ENCODE measurements at regions not wholly inside any gene's neighbourhood (a gene's known extent, or its start where the extent isn't known, plus 50 kb on each side); places are given as distances from the start of the nearest gene placed in this dataset.
"Not testable (repeated sequence)": the region's sequence is repeated elsewhere in the genome, so short reads cannot be mapped to it uniquely, and the experiment has no call there.

DNA sequence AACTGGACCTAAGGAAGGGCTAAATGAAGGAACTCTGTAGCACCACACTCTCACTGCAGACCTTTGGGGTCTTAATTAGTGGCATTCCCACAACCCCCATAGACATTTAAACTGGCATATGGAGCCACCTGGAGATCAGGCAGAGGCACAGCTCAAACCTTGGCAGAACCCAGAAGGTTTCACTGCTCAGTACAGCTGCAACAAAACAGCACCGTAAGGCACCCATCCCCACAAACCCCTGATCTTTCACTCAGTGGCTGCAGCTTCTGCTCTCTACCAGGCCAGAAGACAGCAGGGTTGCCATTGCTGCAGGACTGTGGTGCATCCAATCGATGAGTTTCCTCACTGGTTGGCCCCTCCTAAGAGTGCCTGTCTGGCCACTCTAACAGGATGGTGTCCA lies 361.6 kb upstream of the VRK2 start:
- Histone ChIP-seq H3K4me1 (ENCODE audit: control insufficient read depth, insufficient read depth, low read length) (no peaks in the 10 kb centered on the region), H3K4me3 (ENCODE audit: low read length) (no peak overlapping the region), H3K27me3 (ENCODE audit: control insufficient read depth, insufficient read depth, low read length) (no peaks in the 10 kb centered on the region), H3K36me3 (ENCODE audit: control insufficient read depth, insufficient read depth, low read length) (no peaks in the 10 kb centered on the region), H3K27ac (ENCODE audit: low read length) (no peak overlapping the region), H3K9me3 (replicated peaks; ENCODE audit: control insufficient read depth, low read depth, low read length) (no peaks in the 10 kb centered on the region)
- no peak for DNase-seq
- WGBS (ENCODE audit: insufficient coverage): 88% methylated on average over 2 of the region's 2 CpGs

DNA sequence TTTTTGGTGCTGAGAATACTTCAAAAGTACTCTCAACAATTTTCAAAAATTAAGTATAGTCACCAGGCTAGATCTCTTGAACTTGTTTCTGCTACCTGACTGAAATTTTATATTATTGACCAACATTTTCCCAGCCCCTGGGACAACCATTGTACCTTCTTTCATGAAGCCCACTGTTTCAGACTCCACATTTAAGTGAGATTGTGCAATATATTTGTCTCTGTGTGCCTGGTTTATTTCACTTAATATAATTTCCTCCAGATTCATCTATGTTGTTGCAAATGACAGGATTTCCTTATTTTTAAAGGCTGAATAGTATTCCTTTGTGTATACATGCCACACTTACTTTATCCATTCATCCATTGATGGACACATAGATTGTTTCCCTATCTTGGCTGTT lies 354.2 kb upstream of the VRK2 start:
- H3K27me3 ChIP-seq (ENCODE audit: control insufficient read depth, insufficient read depth, low read length): no peaks in the 10 kb centered on the region
- H3K4me3 ChIP-seq (ENCODE audit: low read length): no peak overlapping the region
- no peak for DNase-seq
- no peaks in the 10 kb centered on the region for H3K36me3 ChIP-seq (ENCODE audit: control insufficient read depth, insufficient read depth, low read length)
- no peaks in the 10 kb centered on the region for H3K4me1 ChIP-seq (ENCODE audit: control insufficient read depth, insufficient read depth, low read length)
- no peak overlapping the region for H3K27ac ChIP-seq (ENCODE audit: low read length)
- no peaks in the 10 kb centered on the region for H3K9me3 ChIP-seq (replicated peaks; ENCODE audit: control insufficient read depth, low read depth, low read length)

DNA sequence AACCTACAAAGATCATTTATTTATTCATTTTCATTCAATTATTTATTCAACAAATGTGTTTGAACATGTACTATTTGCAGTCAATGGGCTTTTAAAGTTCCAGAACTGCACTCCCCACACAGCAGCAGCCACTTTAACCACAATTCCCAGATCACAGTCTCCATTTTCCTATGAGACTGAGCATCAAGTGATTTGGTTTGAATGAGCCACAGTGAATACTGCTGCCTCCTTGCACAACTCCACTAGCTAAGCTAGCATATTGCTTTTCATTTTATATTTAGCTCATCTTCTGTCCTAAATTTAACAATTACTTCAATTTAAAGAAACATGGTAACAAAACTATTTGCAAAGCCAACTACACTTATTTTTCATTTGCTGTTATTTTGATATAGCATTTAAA lies 353.4 kb upstream of the VRK2 start:
- Histone ChIP-seq H3K9me3 (replicated peaks; ENCODE audit: control insufficient read depth, low read depth, low read length) (no peaks in the 10 kb centered on the region), H3K4me3 (ENCODE audit: low read length) (no peak overlapping the region), H3K36me3 (ENCODE audit: control insufficient read depth, insufficient read depth, low read length) (no peaks in the 10 kb centered on the region), H3K4me1 (ENCODE audit: control insufficient read depth, insufficient read depth, low read length) (no peaks in the 10 kb centered on the region), H3K27me3 (ENCODE audit: control insufficient read depth, insufficient read depth, low read length) (no peaks in the 10 kb centered on the region), H3K27ac (ENCODE audit: low read length) (no peak overlapping the region)
- DNase-seq: no peak

DNA sequence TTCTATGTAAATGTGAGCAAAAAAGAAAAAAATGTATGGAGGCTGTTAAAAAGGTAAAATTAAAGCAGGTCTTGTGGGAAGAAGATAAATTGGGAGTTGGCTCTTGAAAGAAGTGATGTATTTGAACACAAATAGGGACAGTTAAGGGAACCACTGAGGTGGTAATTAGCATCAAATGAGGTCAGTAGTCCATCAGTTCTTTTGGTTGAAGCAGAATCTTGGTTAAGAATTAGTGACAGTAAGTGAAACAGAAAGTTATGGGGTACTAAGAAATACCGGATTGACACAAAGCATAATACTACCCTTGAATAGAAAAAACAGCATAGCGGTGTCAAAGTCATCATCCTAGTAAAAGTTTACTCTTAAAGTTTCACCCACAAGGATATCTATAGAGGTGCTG lies 352.6 kb upstream of the VRK2 start:
- Histone ChIP-seq H3K9me3 (replicated peaks; ENCODE audit: control insufficient read depth, low read depth, low read length) (no peaks in the 10 kb centered on the region), H3K4me1 (ENCODE audit: control insufficient read depth, insufficient read depth, low read length) (no peaks in the 10 kb centered on the region), H3K27ac (ENCODE audit: low read length) (no peak overlapping the region), H3K27me3 (ENCODE audit: control insufficient read depth, insufficient read depth, low read length) (no peaks in the 10 kb centered on the region), H3K4me3 (ENCODE audit: low read length) (no peak overlapping the region), H3K36me3 (ENCODE audit: control insufficient read depth, insufficient read depth, low read length) (no peaks in the 10 kb centered on the region)
- no peak for DNase-seq
- no CpG with 5 or more reads among the region's 2 CpGs for WGBS (ENCODE audit: insufficient coverage)

DNA sequence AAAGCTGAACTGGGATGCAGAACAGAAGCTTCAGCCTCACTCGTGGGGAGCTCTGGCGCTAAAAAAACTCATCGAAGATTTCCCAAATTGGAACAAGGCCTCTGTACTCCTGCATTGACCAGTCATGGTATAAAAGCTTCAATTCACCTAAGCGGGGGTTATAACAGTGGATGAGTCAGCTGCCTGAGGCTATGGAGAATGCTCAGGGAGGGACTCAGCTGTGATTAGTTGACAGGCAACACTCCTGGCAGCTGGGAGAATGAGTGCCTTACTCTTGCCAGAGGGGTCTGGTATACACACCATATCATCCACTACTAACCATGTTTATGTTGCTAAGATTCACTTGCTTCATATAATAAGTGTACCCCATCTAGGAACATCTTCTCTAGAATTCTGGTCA lies 350.6 kb upstream of the VRK2 start:
- H3K36me3 ChIP-seq (ENCODE audit: control insufficient read depth, insufficient read depth, low read length): no peaks in the 10 kb centered on the region
- no peaks in the 10 kb centered on the region for H3K9me3 ChIP-seq (replicated peaks; ENCODE audit: control insufficient read depth, low read depth, low read length)
- no peaks in the 10 kb centered on the region for H3K27me3 ChIP-seq (ENCODE audit: control insufficient read depth, insufficient read depth, low read length)
- H3K27ac ChIP-seq (ENCODE audit: low read length): no peak overlapping the region
- H3K4me3 ChIP-seq (ENCODE audit: low read length): no peak overlapping the region
- no peaks in the 10 kb centered on the region for H3K4me1 ChIP-seq (ENCODE audit: control insufficient read depth, insufficient read depth, low read length)
- no peak for DNase-seq
- WGBS (ENCODE audit: insufficient coverage): 71% methylated on average over 1 of the region's 4 CpGs

DNA sequence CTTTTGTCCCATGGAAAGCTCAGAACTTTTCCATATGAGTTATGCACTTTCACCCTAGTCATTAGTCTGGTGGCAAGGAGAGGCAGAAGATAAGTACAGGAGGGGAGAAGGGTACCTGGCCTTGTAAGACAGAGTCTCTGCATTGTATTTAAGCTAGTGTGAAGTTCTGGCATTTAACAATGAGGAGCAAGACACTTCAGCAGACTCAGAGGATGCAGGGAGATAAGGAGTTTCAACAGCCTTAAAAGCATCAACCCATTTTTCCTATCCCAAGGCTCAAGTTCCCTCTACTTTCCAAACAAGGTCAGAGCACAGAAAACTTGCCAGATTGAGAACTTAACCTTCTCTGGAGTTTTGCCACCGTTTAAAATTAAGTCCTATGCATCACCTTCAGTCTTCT lies 348.2 kb upstream of the VRK2 start:
- no peak for DNase-seq
- Histone ChIP-seq H3K4me1 (ENCODE audit: control insufficient read depth, insufficient read depth, low read length) (no peaks in the 10 kb centered on the region), H3K9me3 (replicated peaks; ENCODE audit: control insufficient read depth, low read depth, low read length) (no peaks in the 10 kb centered on the region), H3K27ac (ENCODE audit: low read length) (no peak overlapping the region), H3K4me3 (ENCODE audit: low read length) (no peak overlapping the region), H3K36me3 (ENCODE audit: control insufficient read depth, insufficient read depth, low read length) (no peaks in the 10 kb centered on the region), H3K27me3 (ENCODE audit: control insufficient read depth, insufficient read depth, low read length) (no peaks in the 10 kb centered on the region)
- no CpG with 5 or more reads among the region's 1 CpG for WGBS (ENCODE audit: insufficient coverage)

DNA sequence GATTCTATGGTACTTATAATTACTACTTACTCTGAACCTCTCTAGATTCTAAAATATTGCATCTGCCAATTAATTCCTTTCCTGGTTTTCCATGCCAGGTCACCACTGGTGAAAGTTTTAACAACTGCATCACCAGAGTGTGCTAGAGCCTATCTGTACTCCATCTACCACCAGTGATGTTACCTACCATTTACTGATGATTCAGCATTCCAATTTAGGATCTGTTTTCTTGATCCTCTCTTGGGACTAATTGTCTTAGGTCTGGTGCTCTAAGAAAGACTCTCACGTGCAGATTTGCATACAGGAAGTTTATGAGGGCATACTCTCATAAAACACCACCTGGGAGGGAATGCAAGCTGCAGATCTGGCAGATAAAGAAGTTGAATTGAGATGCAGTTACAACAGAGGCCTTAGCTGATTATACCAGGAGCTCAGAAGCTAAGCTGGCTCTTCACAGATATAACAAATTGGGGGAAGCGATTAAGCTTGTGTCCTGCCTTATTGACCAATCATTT lies 347.6 kb upstream of the VRK2 start:
- H3K9me3 ChIP-seq (replicated peaks; ENCODE audit: control insufficient read depth, low read depth, low read length): no peaks in the 10 kb centered on the region
- no peak overlapping the region for H3K27ac ChIP-seq (ENCODE audit: low read length)
- no peak overlapping the region for H3K4me3 ChIP-seq (ENCODE audit: low read length)
- H3K27me3 ChIP-seq (ENCODE audit: control insufficient read depth, insufficient read depth, low read length): no peaks in the 10 kb centered on the region
- H3K4me1 ChIP-seq (ENCODE audit: control insufficient read depth, insufficient read depth, low read length): no peaks in the 10 kb centered on the region
- no peak for DNase-seq
- no peaks in the 10 kb centered on the region for H3K36me3 ChIP-seq (ENCODE audit: control insufficient read depth, insufficient read depth, low read length)
- no CpG with 5 or more reads among the region's 2 CpGs for WGBS (ENCODE audit: insufficient coverage)

DNA sequence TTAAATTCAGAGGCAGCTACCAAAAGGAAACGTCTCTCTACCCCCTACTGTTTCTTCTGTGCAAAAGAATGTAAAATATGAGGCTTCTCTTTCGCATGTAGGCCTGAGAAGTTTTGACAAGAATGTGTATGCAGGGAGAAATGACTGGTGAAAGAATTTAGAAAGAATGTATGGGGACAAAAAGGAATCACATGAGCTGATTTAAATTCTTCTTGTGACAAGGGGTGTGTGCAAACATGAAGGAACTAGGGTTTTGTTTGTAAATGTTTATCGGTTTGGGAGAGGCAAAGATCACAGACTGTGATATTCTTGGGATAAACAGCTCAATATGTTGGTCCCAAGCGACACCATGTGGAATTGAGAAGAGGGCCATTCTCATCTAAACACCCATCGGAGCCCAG lies 345.2 kb upstream of the VRK2 start:
- WGBS (ENCODE audit: insufficient coverage): 71% methylated on average over 2 of the region's 5 CpGs
- H3K36me3 ChIP-seq (ENCODE audit: control insufficient read depth, insufficient read depth, low read length): no peaks in the 10 kb centered on the region
- H3K27ac ChIP-seq (ENCODE audit: low read length): no peak overlapping the region
- H3K9me3 ChIP-seq (replicated peaks; ENCODE audit: control insufficient read depth, low read depth, low read length): no peaks in the 10 kb centered on the region
- no peaks in the 10 kb centered on the region for H3K4me1 ChIP-seq (ENCODE audit: control insufficient read depth, insufficient read depth, low read length)
- no peaks in the 10 kb centered on the region for H3K27me3 ChIP-seq (ENCODE audit: control insufficient read depth, insufficient read depth, low read length)
- no peak for DNase-seq
- H3K4me3 ChIP-seq (ENCODE audit: low read length): no peak overlapping the region

DNA sequence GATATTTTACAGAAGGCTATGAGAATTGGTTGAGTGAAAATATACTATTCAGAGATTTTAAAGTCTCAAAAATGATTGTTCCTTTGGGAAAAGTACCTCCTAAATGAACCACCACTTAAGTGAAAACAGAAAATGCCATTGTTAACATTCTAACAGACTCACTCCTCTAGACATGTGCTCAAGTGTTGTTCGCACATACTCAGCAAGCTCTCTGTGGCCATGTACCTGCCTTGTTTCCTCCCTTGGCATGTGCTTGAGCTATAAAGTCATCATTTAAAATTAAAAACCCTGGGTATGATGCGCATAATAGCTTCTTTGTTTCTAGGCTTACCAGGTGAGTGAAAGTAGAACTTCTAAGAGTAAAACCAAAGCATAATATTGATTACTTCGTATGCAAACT lies 343.2 kb upstream of the VRK2 start:
- no peaks in the 10 kb centered on the region for H3K27me3 ChIP-seq (ENCODE audit: control insufficient read depth, insufficient read depth, low read length)
- WGBS (ENCODE audit: insufficient coverage): no CpG with 5 or more reads among the region's 3 CpGs
- no peaks in the 10 kb centered on the region for H3K36me3 ChIP-seq (ENCODE audit: control insufficient read depth, insufficient read depth, low read length)
- H3K4me1 ChIP-seq (ENCODE audit: control insufficient read depth, insufficient read depth, low read length): no peaks in the 10 kb centered on the region
- H3K4me3 ChIP-seq (ENCODE audit: low read length): no peak overlapping the region
- H3K27ac ChIP-seq (ENCODE audit: low read length): no peak overlapping the region
- DNase-seq: no peak
- H3K9me3 ChIP-seq (replicated peaks; ENCODE audit: control insufficient read depth, low read depth, low read length): no peaks in the 10 kb centered on the region

DNA sequence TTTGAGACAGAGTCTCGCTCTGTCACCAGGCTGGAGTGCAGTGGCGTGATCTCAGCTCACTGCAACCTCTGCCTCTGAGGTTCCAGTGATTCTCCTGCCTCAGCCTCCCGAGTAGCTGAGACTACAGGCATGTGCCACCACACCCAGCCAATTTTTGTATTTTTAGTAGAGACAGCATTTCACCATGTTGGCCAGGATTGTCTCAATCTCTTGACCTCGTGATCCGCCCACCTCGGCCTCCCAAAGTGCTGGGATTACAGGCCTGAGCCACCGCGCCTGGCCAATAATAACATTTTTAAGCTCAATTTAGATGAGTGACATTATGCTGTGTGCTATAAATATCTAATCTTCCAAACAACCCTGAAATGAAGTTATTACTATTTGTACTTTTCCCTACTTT lies 338.8 kb upstream of the VRK2 start:
- not testable (repeated sequence) for H3K9me3 ChIP-seq (replicated peaks; ENCODE audit: control insufficient read depth, low read depth, low read length); DNase-seq; H3K27me3 ChIP-seq (ENCODE audit: control insufficient read depth, insufficient read depth, low read length); H3K4me1 ChIP-seq (ENCODE audit: control insufficient read depth, insufficient read depth, low read length); H3K27ac ChIP-seq (ENCODE audit: low read length); H3K36me3 ChIP-seq (ENCODE audit: control insufficient read depth, insufficient read depth, low read length); H3K4me3 ChIP-seq (ENCODE audit: low read length)
- 80% methylated on average over 3 of the region's 8 CpGs for WGBS (ENCODE audit: insufficient coverage)

DNA sequence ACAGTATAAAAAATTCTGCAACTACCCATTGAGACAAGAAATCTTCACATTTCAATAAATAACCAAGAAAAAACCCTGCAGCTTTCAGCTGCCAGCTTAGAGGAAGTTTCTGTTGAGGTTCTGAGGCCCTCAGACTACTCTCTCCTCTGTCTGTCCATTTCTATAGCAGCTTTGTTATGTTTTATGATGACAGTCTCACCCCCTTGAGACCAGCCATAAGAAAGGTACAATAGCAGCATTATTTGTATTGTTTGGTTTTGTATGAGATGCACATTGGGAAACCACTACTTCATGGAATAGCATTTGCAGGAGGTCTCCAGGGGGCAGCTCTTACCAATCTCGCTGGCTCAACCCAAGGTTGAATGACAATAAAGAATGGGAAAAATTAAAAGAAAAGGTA lies 334.6 kb upstream of the VRK2 start:
- Histone ChIP-seq H3K9me3 (replicated peaks; ENCODE audit: control insufficient read depth, low read depth, low read length) (no peaks in the 10 kb centered on the region), H3K36me3 (ENCODE audit: control insufficient read depth, insufficient read depth, low read length) (no peaks in the 10 kb centered on the region), H3K27ac (ENCODE audit: low read length) (no peak overlapping the region), H3K27me3 (ENCODE audit: control insufficient read depth, insufficient read depth, low read length) (no peaks in the 10 kb centered on the region), H3K4me1 (ENCODE audit: control insufficient read depth, insufficient read depth, low read length) (no peaks in the 10 kb centered on the region), H3K4me3 (ENCODE audit: low read length) (no peak overlapping the region)
- WGBS (ENCODE audit: insufficient coverage): no CpG with 5 or more reads among the region's 1 CpG
- DNase-seq: no peak

All from muscle of leg (tissue), 3 donors.